CD4-positive, alpha-beta T cell treated with Interleukin-6 for 4 hours (primary cell): ENCODE measurements at regions not wholly inside any gene's neighbourhood (a gene's known extent, or its start where the extent isn't known, plus 50 kb on each side); places are given as distances from the start of the nearest gene placed in this dataset.

Source experiments
- DNase-seq: peaks from one replicate; pipeline ENCODE4 v3.0.0-alpha.2; 2020; ENCODE audit warnings: mixed read lengths

- DNase-seq = no peak
Measured at GRCh38 chr4:173919196-173919595, 364.3 kb downstream of the FBXO8 start.

DNA sequence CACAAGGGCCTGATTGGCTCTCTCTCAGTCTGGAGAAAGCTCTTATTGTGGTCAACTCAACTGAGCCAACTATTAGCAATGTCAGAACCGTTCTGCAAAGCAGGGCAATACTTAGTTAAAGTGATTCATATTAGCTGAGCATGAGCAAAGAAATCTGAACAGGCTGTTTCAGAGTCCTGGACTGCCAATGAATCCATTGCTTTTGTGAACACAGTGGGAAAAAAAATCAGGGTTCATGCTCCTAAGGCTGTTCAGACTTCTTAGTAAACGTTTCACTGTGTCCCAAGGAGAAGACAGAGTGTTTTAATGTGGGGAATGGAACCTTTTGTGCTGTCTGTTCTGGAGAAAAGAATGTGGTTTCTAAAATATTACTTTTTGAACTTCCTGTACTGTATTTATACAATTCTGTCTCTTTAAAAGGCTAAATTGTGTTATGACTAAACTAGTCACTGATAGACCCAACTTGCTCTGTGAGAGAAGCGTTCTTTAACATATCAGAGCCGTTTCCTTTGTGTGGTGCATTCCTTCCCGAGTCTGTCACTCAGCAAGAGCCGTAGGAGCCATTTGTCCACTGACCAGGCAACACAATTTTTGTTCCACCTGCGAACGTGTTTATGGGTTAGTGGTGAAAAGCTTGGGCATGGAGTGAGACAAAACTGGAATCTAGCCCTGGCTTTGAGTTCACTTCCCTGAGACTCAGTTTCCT is 366.1 kb downstream of the FBXO8 start:
- no peak for DNase-seq

DNA sequence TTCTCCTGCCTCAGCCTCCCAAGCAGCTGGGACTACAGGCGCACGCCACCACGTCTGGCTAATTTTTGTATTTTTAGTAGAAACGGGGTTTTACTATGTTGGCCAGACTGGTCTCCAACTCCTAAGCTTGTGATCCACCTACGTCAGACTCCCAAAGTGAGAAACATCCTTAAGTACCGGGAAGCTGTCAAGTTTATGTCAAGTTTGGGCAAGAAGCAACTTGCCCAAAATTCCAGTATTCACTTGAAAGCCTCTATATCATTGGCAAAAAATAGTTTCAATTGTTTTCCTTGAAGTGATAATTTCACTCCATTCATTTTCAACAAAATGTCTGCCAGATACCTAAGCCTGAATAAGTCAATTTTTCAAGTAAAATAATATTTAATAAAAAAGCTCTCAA is 370.0 kb downstream of the FBXO8 start:
- no peak for DNase-seq

GRCh38 chr4:173912384-173912783 is 371.1 kb downstream of the FBXO8 start:
- no peak for DNase-seq

GRCh38 chr4:173910891-173911290 is 372.6 kb downstream of the FBXO8 start:
- DNase-seq = no peak

DNA sequence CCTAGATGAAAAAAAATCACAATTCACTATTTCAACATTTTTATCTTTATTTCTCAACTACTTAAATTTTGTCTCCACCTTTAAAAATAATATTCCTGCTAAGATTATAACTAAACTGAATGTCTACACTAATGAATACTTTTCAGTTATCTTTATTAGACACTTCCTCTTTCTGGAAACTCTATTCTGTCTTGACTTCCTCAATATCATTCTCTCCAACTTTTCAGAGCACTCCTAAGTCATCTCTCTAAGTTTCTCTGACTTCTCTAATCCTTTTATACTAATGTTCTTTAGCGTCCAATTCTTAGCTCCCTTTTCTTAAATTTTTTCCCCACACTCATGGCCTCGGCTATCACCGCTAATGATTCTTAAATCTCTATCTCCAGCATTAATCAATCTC is 374.2 kb downstream of the FBXO8 start:
- no peak for DNase-seq

DNA sequence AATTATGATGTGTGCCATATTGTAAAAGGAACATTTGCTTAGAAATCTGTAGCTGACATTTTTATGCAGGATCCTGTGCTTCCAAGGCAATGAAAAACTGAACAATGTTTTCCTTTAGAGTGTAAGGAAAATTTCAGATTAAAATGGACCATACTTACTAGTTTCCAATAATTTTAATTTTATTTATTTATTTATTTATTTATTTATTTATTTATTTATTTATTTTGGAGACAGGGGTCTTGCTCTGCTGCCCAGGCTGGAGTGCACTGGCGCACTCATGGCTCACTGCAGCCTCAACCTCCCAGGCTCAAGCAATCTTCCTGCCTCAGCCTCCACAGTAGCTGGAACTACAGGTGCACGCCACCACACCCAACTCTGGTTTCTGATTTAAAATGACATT is 369.8 kb upstream of the HAND2 start:
- no peak for DNase-seq

GRCh38 chr4:173891072-173891471 is 361.0 kb upstream of the HAND2 start:
- no peak for DNase-seq

GRCh38 chr4:173883821-173884220 is 353.8 kb upstream of the HAND2 start:
- DNase-seq = no peak

DNA sequence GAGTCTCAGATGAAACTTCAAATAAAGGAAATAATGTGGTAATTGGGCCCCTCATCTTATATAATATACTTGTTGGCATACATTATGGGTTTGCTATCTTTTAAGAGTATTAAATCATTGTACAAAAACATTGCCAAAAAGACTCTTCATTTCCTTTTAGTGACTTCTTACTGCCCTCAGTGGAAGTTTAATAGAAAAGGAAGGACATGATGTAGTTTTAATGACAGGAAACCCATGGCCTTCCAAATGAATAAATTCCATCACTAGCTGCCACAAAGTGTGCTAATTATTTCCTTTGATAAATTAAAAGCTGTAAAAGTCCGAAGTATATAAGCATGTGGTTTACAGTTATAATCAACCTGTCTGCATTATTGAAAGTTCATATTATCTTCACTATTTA is 350.9 kb upstream of the HAND2 start:
- no peak for DNase-seq

DNA sequence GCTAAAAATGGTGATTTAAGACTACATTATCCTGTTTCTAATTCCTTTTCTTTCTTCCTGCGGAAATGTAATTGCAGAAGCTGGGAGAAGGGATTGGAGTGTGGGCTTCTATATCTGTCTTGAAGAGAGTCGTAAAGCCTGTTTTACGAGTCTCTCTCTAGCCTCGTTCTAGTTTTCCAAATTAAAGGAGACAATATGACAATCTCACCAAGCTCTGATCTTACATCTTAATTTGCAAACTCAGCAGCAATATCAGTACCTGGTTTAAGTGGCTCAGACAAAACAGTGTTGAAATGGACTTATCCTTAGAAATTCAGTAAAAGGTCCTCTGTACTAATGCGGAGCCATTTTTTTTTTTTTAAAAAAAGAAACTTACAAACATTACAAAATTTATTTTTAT is 349.5 kb upstream of the HAND2 start:
- no peak for DNase-seq

DNA sequence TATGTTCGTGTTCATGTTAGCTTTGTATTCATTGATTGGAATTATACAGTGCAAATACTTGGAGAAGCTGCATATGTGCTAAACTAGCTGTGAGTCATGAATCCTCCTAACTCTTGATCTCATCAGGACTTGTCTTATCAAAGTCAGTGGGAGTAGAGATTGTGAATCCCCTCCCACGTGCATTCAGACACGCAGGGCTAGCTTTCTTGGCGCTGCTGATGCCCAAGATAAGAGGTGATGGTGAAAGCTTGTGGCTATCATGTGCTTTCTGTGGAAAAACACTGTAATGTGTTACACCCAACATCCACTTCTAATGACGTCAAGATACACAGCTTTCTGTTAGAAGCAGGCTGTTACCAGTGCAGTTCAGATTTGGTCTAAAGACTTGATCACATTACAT is 348.7 kb upstream of the HAND2 start:
- no peak for DNase-seq

DNA sequence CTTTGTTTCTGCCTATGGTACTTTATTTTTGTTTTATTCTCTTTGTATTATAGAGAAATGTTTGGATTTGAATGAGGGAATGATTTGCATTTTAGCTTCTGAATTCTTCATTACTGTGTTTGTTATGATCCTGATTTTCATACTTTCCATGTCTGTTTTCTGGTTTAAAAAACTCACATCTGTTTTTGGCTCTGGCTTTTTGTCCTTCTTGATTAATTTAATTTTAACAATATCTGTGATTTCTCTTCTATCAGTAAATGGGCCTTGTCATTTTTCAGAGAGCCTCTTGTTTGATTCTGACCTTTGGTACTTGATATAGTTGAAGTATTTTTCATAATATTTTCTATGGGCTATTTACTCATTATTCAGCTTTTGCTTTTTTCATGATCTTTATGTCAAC is 341.6 kb upstream of the HAND2 start:
- DNase-seq = no peak

DNA sequence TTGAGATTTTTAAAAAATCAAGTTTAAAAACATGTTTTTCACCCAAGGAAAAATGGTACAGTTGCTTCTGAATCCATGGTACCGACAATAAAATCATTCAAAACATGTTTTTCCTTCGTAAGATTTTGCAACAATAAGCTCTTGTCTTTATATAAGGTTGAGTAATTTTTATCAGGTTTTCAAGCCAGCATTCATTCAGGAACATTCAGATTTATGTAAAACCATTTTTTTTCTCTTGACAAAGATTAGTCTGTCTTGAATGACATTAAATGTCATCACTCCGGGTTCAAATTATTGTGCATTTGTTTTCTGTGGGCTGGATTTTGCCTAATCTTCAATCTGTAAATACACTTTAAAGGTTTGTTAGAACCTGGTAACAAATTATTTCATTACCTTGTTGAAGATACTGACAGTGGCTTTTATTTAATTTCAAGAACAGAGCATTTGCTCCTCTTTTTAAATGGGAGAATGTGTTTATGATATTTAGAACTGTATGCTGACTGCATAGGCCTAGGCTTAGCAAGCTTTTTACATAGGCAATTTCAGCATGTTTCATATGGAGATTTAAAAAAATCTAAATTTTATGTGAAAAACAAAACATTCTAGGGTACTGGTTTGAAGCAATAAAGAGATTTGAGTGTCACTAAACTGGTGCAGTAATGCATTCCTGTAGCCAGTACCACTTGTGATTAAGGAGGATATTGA is 336.4 kb upstream of the HAND2 start:
- no peak for DNase-seq

DNA sequence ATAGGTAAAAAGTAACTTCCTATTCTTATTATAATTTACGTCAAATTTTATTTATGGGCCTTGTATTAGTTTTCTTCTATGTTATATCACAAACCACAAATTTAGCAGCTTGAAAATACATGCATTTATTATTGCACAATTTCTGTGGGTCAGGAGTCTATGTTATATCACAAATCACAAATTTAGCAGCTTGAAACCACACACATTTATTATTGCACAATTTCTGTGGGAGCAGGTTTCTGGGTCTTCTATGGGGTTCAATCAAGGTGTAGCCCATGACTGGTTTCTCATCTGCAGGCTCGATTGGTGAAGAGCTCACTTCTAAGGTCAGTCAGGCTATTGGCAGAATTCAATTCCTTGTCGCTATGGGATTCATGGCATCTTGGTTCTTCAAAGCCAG is 332.7 kb upstream of the HAND2 start:
- DNase-seq = no peak

DNA sequence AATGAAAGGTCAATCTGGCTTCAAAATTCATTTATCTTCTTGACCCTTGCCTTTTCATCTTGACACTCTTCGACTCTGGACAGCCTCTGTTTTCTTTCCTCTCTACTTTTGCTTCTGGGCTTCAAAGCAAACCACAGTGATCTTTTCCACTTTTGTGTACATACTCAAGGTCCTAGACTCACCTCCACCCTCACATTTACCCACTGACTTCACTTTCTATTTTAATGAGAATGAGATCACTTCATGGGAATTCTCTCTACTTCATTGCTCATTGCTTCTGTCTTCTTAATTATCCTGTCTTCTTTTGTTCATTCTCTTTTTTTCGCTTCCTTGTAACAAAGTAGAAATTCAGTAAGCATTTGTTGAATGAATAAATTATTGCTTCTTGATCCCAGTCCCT is 330.1 kb upstream of the HAND2 start:
- no peak for DNase-seq

DNA sequence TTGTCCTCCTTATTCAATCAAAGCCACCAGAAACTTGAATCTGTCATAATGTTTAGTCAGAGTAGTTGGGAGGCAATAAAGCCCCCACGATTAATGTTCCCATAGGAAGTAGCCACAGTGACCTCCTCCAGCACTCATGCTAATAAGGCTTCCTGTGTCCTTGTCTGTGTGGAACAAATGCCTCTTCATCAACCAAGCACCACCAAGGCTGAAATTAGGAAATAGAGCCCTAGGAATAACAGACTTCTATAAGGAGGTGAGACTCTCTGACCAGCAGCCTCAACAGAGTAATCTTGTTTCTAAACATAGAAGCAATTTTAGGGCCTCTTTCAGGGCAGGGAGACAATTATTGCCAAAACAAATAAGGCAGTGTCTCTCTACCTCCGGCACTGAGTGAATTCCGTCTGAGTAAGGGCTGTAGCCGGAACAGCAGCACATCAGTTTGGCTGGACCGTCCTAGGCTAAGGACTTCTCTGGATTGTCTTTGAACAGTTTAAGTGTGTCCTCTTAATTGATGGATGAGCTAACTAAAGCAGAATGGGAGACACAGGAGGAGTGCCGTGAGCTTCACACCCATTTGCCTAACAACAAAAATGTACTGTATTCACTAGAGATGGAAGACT is 329.2 kb upstream of the HAND2 start:
- no peak for DNase-seq

DNA sequence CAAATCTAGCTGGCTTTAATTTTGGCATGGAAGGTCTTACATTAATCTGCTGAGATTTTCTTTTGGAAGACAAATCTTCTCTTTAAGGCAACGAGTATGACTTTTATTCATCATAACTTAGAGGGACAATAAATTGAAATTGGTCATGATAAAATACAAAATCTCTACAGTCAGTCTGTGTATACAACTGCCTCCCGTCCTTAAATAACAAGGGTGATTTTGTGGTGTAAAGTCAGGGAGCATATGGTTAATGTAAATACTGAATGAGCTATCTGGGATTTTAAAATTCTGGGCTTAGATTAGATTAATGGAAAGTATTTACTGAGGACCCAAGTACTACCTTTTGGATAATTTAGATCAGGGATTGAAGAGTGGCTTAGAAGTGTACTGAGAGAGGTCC is 328.4 kb upstream of the HAND2 start:
- no peak for DNase-seq

DNA sequence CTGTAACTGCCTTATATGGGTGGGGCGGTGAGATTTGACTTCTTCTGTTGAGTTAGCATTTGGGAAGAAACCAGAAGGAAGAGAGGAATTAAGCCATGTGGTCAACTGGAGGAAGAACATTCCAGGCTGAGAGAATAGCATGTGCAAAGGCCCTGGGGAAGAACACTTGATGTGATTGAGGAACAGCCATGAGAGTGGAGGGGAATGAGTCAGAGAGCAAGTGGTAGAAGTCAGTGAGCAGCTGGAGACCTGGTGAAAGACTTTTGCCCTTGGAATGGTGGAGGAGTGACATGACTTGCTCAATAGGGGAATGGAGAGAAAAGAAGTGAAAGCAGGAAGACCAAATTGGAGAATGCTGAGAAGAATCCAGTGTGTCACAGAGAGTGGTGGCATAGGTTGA is 327.8 kb upstream of the HAND2 start:
- no peak for DNase-seq

GRCh38 chr4:173855015-173855414 is 325.0 kb upstream of the HAND2 start:
- DNase-seq = no peak

DNA sequence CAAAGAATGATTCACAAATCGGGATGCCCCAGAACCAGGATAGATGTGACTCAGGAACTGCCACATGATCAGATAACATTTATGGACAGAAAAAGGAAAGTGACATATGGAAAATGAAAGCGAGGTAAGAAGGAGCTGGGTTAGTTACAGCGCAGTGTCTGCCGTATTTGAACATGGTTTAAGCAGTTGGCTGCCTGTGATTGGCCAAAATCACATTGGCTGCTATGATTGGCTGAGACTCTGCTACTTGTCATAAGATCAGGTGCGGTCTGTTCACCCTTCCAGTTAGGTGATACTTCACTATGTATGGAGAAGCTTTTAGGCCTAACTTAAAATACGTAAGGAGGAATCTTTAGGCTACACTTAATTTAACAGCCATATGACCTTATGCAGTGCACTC is 322.7 kb upstream of the HAND2 start:
- DNase-seq = no peak

GRCh38 chr4:173845580-173845979 is 315.6 kb upstream of the HAND2 start:
- DNase-seq = no peak

- DNase-seq = no peak
Measured at GRCh38 chr4:173839865-173840264, 309.8 kb upstream of the HAND2 start.

DNA sequence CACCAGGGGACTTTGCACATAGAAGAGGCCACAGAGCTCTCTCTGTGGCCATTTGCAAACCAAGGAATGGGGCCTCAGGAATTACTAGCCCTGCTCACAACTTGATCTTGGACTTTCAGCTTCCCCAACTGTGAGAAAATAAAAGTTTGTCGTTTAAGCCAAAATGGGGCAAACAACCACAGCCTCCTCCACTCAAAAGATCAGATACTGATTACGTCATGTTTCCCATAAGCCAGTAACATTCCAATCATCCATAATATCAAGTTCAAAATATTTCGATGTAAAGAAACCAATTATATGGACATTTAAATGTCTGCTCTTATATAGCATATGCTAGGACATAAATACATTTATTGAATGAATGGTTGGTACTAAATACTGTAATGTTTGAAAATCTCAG is 307.5 kb upstream of the HAND2 start:
- DNase-seq = no peak

DNA sequence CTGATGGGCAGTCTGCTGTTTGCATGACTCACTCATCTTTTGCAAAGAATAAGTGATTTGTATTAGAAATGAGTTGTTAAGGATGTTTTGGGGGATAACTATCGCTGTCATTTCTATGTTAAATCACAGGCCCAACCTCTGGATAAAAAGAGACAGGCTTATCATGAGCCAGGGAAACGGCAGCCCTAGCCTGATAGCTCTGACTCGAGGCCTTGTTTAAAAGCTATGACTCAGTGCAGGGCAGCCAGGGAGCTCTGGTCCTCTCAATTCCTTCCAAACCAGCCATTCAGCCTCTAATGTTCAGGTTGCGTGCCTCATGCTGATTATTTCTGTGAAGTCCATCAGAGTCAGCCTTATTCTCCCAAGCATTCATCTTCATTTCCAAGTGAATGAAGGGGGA is 305.9 kb upstream of the HAND2 start:
- no peak for DNase-seq
